Fibroblast of mammary gland (primary cell): ENCODE measurements at regions not wholly inside any gene's neighbourhood (a gene's known extent, or its start where the extent isn't known, plus 50 kb on each side); places are given as distances from the start of the nearest gene placed in this dataset.

Source experiments
- DNase-seq: peaks from one replicate; pipeline ENCODE4 v3.0.0-alpha.2; 2010; ENCODE audit warnings: low read depth
- H3K4me3 ChIP-seq: 2 replicates; pipeline ENCODE4 v1.5.1; 2011; ENCODE audit warnings: low read depth, mild to moderate bottlenecking, low read length, moderate library complexity; ENCODE audit not compliant: control insufficient read depth
- CTCF ChIP-seq: conservative IDR thresholded peaks from 2 replicates; pipeline ENCODE4 v1.5.1; 2011; ENCODE audit warnings: low read depth, low read length, inconsistent platforms; ENCODE audit not compliant: control insufficient read depth, insufficient read depth

GRCh38 chr3:115375362-115375761, 228.3 kb upstream of the ZBTB20 start:
- no peak for TF ChIP-seq CTCF
- H3K4me3 ChIP-seq, result no peak overlapping the region
- no peak for DNase-seq

GRCh38 chr3:115380883-115381572, 233.9 kb upstream of the ZBTB20 start:
- TF ChIP-seq CTCF, result peak; percentile 15
- no peak for DNase-seq

GRCh38 chr3:115381573-115381912, 234.5 kb upstream of the ZBTB20 start:
- H3K4me3 ChIP-seq, result no peak overlapping the region
- no peak for TF ChIP-seq CTCF
- no peak for DNase-seq

More at GRCh38 chr3:115380883-115381572, 233.9 kb upstream of the ZBTB20 start:
- H3K4me3 ChIP-seq, result no peak overlapping the region

- H3K4me3 ChIP-seq, result no peak overlapping the region
- no peak for TF ChIP-seq CTCF
- DNase-seq, result no peak
Measured at GRCh38 chr3:115381931-115382330, 234.8 kb upstream of the ZBTB20 start.

GRCh38 chr3:115384381-115384780, 237.3 kb upstream of the ZBTB20 start:
- no peak for DNase-seq
- no peak for TF ChIP-seq CTCF

GRCh38 chr3:115385774-115386730, 237.3 kb upstream of the GAP43 start:
- no peak for TF ChIP-seq CTCF
- DNase-seq, result no peak
- no peak overlapping the region for H3K4me3 ChIP-seq

More at GRCh38 chr3:115384381-115384780, 237.3 kb upstream of the ZBTB20 start:
- H3K4me3 ChIP-seq, result no peak overlapping the region
